DND-41 (cell line): ENCODE measurements at regions not wholly inside any gene's neighbourhood (a gene's known extent, or its start where the extent isn't known, plus 50 kb on each side); places are given as distances from the start of the nearest gene placed in this dataset.

Experiments
- CTCF ChIP-seq: IDR thresholded peaks from 2 replicates; pipeline ENCODE4 v1.5.1; 2012; ENCODE audit warnings: borderline replicate concordance, low read length, moderate library complexity, mild to moderate bottlenecking; ENCODE audit not compliant: poor library complexity, severe bottlenecking; ENCODE audit errors: extremely low read depth
- EZH2 ChIP-seq: IDR thresholded peaks from 3 replicates; pipeline ENCODE4 v1.6.1; 2012; ENCODE audit warnings: borderline replicate concordance, low read depth, mild to moderate bottlenecking, moderate library complexity, low read length, inconsistent platforms; ENCODE audit not compliant: severe bottlenecking

DNA sequence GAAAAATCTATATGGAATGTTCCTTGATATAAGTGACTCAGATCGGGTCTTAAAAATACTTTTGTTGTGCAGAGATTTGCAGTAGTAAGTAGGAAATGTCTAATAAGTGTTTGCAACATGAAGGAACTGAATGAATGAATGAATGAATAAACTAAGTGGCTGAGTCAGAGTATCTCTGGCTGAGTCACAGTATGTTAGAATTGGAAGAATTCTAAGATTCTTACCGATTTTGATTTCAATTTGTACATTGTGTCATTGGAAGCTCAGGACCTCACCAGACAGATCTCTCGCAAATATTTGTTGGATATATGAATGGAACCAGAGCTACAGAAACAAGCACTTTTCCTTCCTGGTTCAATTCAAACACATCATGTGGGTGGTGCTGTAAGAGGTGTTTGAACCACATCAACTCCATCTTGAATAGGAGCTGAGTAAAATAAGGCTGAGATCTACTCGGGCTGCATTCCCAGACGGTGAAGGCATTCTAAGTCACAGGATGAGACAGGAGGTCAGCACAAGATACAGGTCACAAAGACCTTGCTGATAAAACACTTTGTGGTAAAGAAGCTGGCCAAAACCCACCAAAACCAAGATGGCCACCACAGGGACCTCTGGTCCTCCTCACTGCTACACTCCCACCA, 123.9 kb upstream of the FOXN3 start:
- TF ChIP-seq EZH2 (no peak), CTCF (no peak)
